ENCODE measurements at regions not wholly inside any gene's neighbourhood (a gene's known extent, or its start where the extent isn't known, plus 50 kb on each side); places are given as distances from the start of the nearest gene placed in this dataset.

GRCh38 chr3:84566256-84566655, 392.5 kb upstream of the CADM2 start:
- TF ChIP-seq ARNTL (CRISPR knock-in tag; IDR thresholded peaks at IDR 0.05; ENCODE audit: borderline replicate concordance, low read depth) (no peak), PPARA (CRISPR knock-in tag; IDR thresholded peaks at IDR 0.05; ENCODE audit: borderline replicate concordance) (no peak), ISL1 (CRISPR knock-in tag; IDR thresholded peaks at IDR 0.05) (no peak), GLIS3 (CRISPR knock-in tag; IDR thresholded peaks at IDR 0.05) (no peak), ZFP30 (CRISPR knock-in tag; IDR thresholded peaks at IDR 0.05) (no peak), BACH2 (CRISPR knock-in tag; IDR thresholded peaks at IDR 0.05; ENCODE audit: borderline replicate concordance) (no peak), SNAI2 (CRISPR knock-in tag; IDR thresholded peaks at IDR 0.05) (no peak)
